ENCODE measurements at regions not wholly inside any gene's neighbourhood (a gene's known extent, or its start where the extent isn't known, plus 50 kb on each side); places are given as distances from the start of the nearest gene placed in this dataset.

GRCh38 chr9:28714188-28714587 lies 1140.9 kb upstream of the C9orf72 start:
- DNase-seq (ENCODE audit: low spot score in 2 of 2), result no peak
- intact Hi-C loops (cut with DNase I; ENCODE audit: low total_unique reads), result loop anchor here (5.0 kb wide), 1 partner anchor 1477 kb away; no protein-coding TSS in a partner anchor
- TF ChIP-seq POLR2A (IDR thresholded peaks at IDR 0.05), result no peak
- no peak for TF ChIP-seq CTCF (IDR thresholded peaks at IDR 0.05)
- H3K4me3 ChIP-seq (ENCODE audit: low read depth, poor library complexity, severe bottlenecking), result no peak overlapping the region
- WGBS, 2 donors, result 87 to 93% methylated on average over 3 of the region's 3 CpGs

- no peak for DNase-seq (ENCODE audit: low spot score in 2 of 2)
- WGBS, 2 donors, result 31 to 40% methylated on average over 1 of the region's 1 CpG
- intact Hi-C loops (cut with DNase I; ENCODE audit: low total_unique reads), result no loop called here
- H3K4me3 ChIP-seq (ENCODE audit: low read depth, poor library complexity, severe bottlenecking), result no peak overlapping the region
- TF ChIP-seq CTCF (IDR thresholded peaks at IDR 0.05) (no peak), POLR2A (IDR thresholded peaks at IDR 0.05) (no peak)
Measured at GRCh38 chr9:28718226-28718625, 1144.9 kb upstream of the C9orf72 start.

GRCh38 chr9:28720746-28721145 lies 1147.5 kb upstream of the C9orf72 start:
- WGBS, 2 donors, result 82 to 95% methylated on average over 1 of the region's 1 CpG
- no peak for DNase-seq (ENCODE audit: low spot score in 2 of 2)

GRCh38 chr9:28730111-28730510 lies 1156.8 kb upstream of the C9orf72 start:
- 14 to 30% methylated on average over 2 of the region's 2 CpGs for WGBS, 2 donors

More at GRCh38 chr9:28720746-28721145, 1147.5 kb upstream of the C9orf72 start:
- no peak for TF ChIP-seq POLR2A (IDR thresholded peaks at IDR 0.05)
- TF ChIP-seq CTCF (IDR thresholded peaks at IDR 0.05), result no peak
- intact Hi-C loops (cut with DNase I; ENCODE audit: low total_unique reads), result no loop called here
- no peak overlapping the region for H3K4me3 ChIP-seq (ENCODE audit: low read depth, poor library complexity, severe bottlenecking)

GRCh38 chr9:28735738-28736342 lies 1162.6 kb upstream of the C9orf72 start:
- intact Hi-C loops (cut with DNase I; ENCODE audit: low total_unique reads), result no loop called here
- H3K4me3 ChIP-seq (ENCODE audit: low read depth, poor library complexity, severe bottlenecking), result no peak overlapping the region
- TF ChIP-seq CTCF (IDR thresholded peaks at IDR 0.05) (no peak), POLR2A (IDR thresholded peaks at IDR 0.05) (no peak)
- WGBS, 2 donors, result 31 to 37% methylated on average over 1 of the region's 1 CpG
- no peak for DNase-seq (ENCODE audit: low spot score in 2 of 2)

More at GRCh38 chr9:28730111-28730510, 1156.8 kb upstream of the C9orf72 start:
- intact Hi-C loops (cut with DNase I; ENCODE audit: low total_unique reads), result no loop called here
- no peak for DNase-seq (ENCODE audit: low spot score in 2 of 2)
- TF ChIP-seq CTCF (IDR thresholded peaks at IDR 0.05), result no peak
- TF ChIP-seq POLR2A (IDR thresholded peaks at IDR 0.05), result no peak
- H3K4me3 ChIP-seq (ENCODE audit: low read depth, poor library complexity, severe bottlenecking), result no peak overlapping the region

- TF ChIP-seq POLR2A (IDR thresholded peaks at IDR 0.05) (no peak), CTCF (IDR thresholded peaks at IDR 0.05) (no peak)
- H3K4me3 ChIP-seq (ENCODE audit: low read depth, poor library complexity, severe bottlenecking), result no peak overlapping the region
- DNase-seq (ENCODE audit: low spot score in 2 of 2), result no peak
- intact Hi-C loops (cut with DNase I; ENCODE audit: low total_unique reads), result no loop called here
- WGBS, 2 donors, result 97 to 100% methylated on average over 3 to 4 of the region's 4 CpGs
Measured at GRCh38 chr9:28741459-28741858, 1168.2 kb upstream of the C9orf72 start.

Data from lower leg skin (tissue), 4 donors.